ENCODE measurements at regions not wholly inside any gene's neighbourhood (a gene's known extent, or its start where the extent isn't known, plus 50 kb on each side); places are given as distances from the start of the nearest gene placed in this dataset.
"Not testable (repeated sequence)": the region's sequence is repeated elsewhere in the genome, so short reads cannot be mapped to it uniquely, and the experiment has no call there.

DNA sequence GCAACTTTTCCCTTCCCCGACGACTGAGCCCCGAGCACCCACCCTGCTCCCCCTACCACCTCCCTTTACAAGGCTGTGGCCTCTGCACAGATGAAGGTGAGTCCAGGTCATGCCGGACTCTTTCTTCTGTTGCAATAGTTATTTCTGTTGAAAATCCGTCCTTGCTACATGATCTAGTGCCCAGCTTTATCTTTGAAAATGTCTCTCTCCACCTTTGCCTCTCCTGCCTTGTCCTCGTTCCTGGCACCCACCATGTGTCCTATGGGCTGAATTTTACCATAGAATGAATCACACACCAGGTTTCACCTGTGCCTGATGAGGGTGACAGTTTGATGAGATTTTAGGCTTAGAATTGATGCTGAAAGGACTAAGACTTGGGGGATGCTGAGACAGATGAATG lies 92.9 kb downstream of the TMEM121 start:
- TF ChIP-seq, protein P1, sequence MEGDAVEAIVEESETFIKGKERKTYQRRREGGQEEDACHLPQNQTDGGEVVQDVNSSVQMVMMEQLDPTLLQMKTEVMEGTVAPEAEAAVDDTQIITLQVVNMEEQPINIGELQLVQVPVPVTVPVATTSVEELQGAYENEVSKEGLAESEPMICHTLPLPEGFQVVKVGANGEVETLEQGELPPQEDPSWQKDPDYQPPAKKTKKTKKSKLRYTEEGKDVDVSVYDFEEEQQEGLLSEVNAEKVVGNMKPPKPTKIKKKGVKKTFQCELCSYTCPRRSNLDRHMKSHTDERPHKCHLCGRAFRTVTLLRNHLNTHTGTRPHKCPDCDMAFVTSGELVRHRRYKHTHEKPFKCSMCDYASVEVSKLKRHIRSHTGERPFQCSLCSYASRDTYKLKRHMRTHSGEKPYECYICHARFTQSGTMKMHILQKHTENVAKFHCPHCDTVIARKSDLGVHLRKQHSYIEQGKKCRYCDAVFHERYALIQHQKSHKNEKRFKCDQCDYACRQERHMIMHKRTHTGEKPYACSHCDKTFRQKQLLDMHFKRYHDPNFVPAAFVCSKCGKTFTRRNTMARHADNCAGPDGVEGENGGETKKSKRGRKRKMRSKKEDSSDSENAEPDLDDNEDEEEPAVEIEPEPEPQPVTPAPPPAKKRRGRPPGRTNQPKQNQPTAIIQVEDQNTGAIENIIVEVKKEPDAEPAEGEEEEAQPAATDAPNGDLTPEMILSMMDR (IDR thresholded peaks at IDR 0.05): not testable (repeated sequence)
- TF ChIP-seq POLR2A (IDR thresholded peaks at IDR 0.05): not testable (repeated sequence)
